ENCODE measurements at regions not wholly inside any gene's neighbourhood (a gene's known extent, or its start where the extent isn't known, plus 50 kb on each side); places are given as distances from the start of the nearest gene placed in this dataset.

GRCh38 chr9:109912726-109913460, 132.9 kb downstream of the PALM2AKAP2 start:
- H3K27ac ChIP-seq: no peak overlapping the region
- TF ChIP-seq CTCF (conservative IDR thresholded peaks at IDR 0.05) (no peak), ZFX (IDR thresholded peaks at IDR 0.05) (no peak)

- no peak overlapping the region for H3K27ac ChIP-seq
- TF ChIP-seq CTCF (conservative IDR thresholded peaks at IDR 0.05) (no peak), ZFX (IDR thresholded peaks at IDR 0.05) (no peak)
These were observed 133.4 kb downstream of the PALM2AKAP2 start for GRCh38 chr9:109913461-109913810.

- H3K27ac ChIP-seq: no peak overlapping the region
- TF ChIP-seq ZFX (IDR thresholded peaks at IDR 0.05) (no peak), CTCF (conservative IDR thresholded peaks at IDR 0.05) (no peak)
These were observed 134.5 kb downstream of the PALM2AKAP2 start for GRCh38 chr9:109914280-109915027.

GRCh38 chr9:109916316-109916715, 136.3 kb downstream of the PALM2AKAP2 start:
- TF ChIP-seq CTCF (conservative IDR thresholded peaks at IDR 0.05) (no peak), ZFX (IDR thresholded peaks at IDR 0.05) (no peak)
- no peak overlapping the region for H3K27ac ChIP-seq

GRCh38 chr9:109918339-109919163, 138.6 kb downstream of the PALM2AKAP2 start:
- H3K27ac ChIP-seq: no peak overlapping the region
- no peak for TF ChIP-seq CTCF (conservative IDR thresholded peaks at IDR 0.05)
- no peak for TF ChIP-seq ZFX (IDR thresholded peaks at IDR 0.05)

GRCh38 chr9:109919736-109920408, 139.9 kb downstream of the PALM2AKAP2 start:
- no peak overlapping the region for H3K27ac ChIP-seq
- TF ChIP-seq ZFX (IDR thresholded peaks at IDR 0.05): no peak
- no peak for TF ChIP-seq CTCF (conservative IDR thresholded peaks at IDR 0.05)
